PFSK-1 (cell line): ENCODE measurements at regions not wholly inside any gene's neighbourhood (a gene's known extent, or its start where the extent isn't known, plus 50 kb on each side); places are given as distances from the start of the nearest gene placed in this dataset.

ENCODE experiments used
- POLR2AphosphoS5 ChIP-seq: IDR thresholded peaks from 2 replicates; pipeline ENCODE4 v1.6.1; 2012; ENCODE audit warnings: low read depth, mild to moderate bottlenecking, control low read depth, low read length, moderate library complexity
- TF ChIP-seq, protein P1 (sequence below), 2 experiments: IDR thresholded peaks; 2 replicates each; pipeline versions ENCODE4 v1.6.1 to v1.8.0; 2011 to 2012; ENCODE audit warnings: low read depth in 2 of 2, low read length in 2 of 2, control low read depth in 1 of 2, inconsistent platforms in 1 of 2, mild to moderate bottlenecking in 1 of 2, moderate library complexity in 1 of 2; ENCODE audit not compliant: insufficient read depth in 1 of 2

DNA sequence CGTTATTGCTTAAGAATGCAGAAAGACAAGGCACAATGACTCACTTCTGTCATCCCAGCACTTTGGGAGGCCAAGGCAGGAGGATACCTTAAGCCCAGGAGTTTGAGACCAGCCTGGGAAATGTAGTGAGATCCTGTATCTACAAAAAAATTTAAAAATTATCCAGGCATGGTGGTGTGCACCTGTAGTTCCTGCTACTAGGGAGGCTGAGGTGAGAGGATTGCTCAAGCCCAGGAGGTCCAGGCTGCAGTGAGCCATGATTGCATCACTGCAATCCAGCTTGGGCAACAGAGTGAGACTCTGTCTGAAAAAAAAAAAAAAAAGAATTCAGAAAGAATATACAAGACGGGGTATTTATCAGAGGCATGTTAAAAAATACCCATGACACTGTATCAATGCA is 182.0 kb upstream of the SPOPL start:
- TF ChIP-seq, protein P1, sequence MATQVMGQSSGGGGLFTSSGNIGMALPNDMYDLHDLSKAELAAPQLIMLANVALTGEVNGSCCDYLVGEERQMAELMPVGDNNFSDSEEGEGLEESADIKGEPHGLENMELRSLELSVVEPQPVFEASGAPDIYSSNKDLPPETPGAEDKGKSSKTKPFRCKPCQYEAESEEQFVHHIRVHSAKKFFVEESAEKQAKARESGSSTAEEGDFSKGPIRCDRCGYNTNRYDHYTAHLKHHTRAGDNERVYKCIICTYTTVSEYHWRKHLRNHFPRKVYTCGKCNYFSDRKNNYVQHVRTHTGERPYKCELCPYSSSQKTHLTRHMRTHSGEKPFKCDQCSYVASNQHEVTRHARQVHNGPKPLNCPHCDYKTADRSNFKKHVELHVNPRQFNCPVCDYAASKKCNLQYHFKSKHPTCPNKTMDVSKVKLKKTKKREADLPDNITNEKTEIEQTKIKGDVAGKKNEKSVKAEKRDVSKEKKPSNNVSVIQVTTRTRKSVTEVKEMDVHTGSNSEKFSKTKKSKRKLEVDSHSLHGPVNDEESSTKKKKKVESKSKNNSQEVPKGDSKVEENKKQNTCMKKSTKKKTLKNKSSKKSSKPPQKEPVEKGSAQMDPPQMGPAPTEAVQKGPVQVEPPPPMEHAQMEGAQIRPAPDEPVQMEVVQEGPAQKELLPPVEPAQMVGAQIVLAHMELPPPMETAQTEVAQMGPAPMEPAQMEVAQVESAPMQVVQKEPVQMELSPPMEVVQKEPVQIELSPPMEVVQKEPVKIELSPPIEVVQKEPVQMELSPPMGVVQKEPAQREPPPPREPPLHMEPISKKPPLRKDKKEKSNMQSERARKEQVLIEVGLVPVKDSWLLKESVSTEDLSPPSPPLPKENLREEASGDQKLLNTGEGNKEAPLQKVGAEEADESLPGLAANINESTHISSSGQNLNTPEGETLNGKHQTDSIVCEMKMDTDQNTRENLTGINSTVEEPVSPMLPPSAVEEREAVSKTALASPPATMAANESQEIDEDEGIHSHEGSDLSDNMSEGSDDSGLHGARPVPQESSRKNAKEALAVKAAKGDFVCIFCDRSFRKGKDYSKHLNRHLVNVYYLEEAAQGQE (IDR thresholded peaks at IDR 0.05; ENCODE audit: insufficient read depth in 1 of 2, low read depth in 2 of 2, low read length in 2 of 2): no peak
- no peak for TF ChIP-seq POLR2AphosphoS5
